ENCODE measurements at regions not wholly inside any gene's neighbourhood (a gene's known extent, or its start where the extent isn't known, plus 50 kb on each side); places are given as distances from the start of the nearest gene placed in this dataset.

- TF ChIP-seq CTCF (conservative IDR thresholded peaks at IDR 0.05), result no peak
- H3K27ac ChIP-seq, result no peak overlapping the region
These were observed 234.4 kb upstream of the RBBP8 start for GRCh38 chr18:22698711-22699110.

DNA sequence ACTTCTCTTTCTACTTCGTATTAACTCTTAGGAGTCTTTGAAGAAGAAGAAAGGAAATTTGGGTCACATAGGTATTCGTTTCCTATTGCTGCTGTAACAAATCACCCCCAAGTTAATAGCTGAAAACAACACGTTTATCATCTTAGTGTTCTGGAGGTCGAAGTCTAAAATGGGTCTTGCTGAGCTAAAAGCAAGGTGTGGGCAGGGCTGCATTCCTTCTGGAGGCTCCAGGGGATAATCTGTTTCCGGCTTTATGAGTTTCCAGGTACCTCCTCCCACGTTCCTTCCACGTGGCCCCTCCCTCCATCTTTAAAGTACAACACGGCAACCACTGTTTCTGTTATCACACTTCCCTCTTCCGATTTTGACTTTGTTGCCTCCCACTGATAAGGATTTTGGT lies 233.5 kb upstream of the RBBP8 start:
- H3K27ac ChIP-seq, result no peak overlapping the region
- TF ChIP-seq CTCF (conservative IDR thresholded peaks at IDR 0.05), result no peak

- no peak overlapping the region for H3K27ac ChIP-seq
- TF ChIP-seq CTCF (conservative IDR thresholded peaks at IDR 0.05), result no peak
These were observed 232.2 kb upstream of the RBBP8 start for GRCh38 chr18:22700920-22701319.

DNA sequence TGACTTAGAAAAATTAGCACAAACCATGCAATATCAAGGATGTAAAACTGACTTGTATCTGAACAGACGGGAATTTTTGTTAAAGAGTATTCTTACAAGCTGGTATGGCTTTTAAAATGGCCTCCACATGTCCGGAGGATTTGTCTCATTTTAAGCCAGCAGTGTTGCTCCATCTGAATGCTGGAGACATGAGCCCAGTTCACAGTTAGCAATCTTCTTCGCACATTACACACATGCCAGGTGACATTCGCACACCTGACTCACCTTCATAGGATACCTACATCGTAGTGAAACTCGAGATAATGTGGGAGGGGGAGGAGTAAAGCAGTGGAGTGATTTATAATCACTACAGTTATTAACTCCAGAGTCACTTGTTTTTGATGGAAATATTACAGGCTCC lies 231.8 kb upstream of the RBBP8 start:
- TF ChIP-seq CTCF (conservative IDR thresholded peaks at IDR 0.05), result no peak
- no peak overlapping the region for H3K27ac ChIP-seq

DNA sequence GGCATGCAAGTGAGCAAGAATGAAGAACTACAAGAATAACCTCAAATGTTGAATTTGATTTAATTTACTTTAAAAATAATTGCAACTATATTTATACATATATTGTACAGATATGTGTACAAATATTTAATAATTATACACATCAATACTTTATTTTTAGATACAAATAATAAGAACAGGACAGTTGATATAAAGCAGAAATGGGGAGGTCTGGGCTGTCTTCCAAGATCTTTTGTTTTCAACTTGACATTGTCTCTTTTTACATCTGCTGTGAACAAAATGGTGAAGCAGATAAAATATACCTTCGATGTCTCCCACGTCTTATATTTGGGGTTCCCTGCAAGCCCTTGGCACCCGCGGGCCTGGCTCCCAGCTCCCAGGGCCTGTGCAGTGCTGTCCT lies 231.3 kb upstream of the RBBP8 start:
- H3K27ac ChIP-seq, result no peak overlapping the region
- TF ChIP-seq CTCF (conservative IDR thresholded peaks at IDR 0.05), result no peak

DNA sequence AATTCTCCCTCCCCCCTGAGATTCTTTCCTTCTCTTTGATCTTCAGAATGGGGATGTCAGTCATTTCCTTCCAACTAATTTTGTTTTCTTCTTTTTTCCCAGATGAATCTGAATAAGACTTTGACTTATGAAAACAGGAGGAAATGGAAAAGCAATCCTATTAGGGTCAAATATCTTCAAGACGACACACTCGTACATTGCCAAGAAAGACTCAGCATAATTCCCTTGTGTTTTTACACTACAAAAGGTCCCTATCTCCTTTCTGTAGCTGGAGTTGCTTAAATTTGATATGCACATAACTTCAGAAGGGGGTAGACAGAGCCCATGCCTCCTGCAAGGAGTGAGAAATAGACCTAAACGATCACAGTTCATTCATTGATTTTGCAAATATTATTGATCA lies 230.3 kb upstream of the RBBP8 start:
- TF ChIP-seq CTCF (conservative IDR thresholded peaks at IDR 0.05), result no peak
- H3K27ac ChIP-seq, result no peak overlapping the region

- H3K27ac ChIP-seq, result no peak overlapping the region
- TF ChIP-seq CTCF (conservative IDR thresholded peaks at IDR 0.05), result peak; percentile 92
These were observed 229.1 kb upstream of the RBBP8 start for GRCh38 chr18:22703883-22704585.

Data from VCaP (cell line).